ENCODE measurements at regions not wholly inside any gene's neighbourhood (a gene's known extent, or its start where the extent isn't known, plus 50 kb on each side); places are given as distances from the start of the nearest gene placed in this dataset.

GRCh38 chr9:109923806-109924205, 143.8 kb downstream of the PALM2AKAP2 start:
- TF ChIP-seq CTCF (IDR thresholded peaks at IDR 0.05) (no peak), POLR2A (IDR thresholded peaks at IDR 0.05) (no peak), POLR2AphosphoS5 (IDR thresholded peaks at IDR 0.05) (no peak)
